CD14-positive monocyte (primary cell): ENCODE measurements at regions not wholly inside any gene's neighbourhood (a gene's known extent, or its start where the extent isn't known, plus 50 kb on each side); places are given as distances from the start of the nearest gene placed in this dataset.

Experiments used
- DNase-seq, 3 donors: peaks; one replicate each; pipeline ENCODE4 v3.0.0-alpha.2; 2011 to 2022
- H2AFZ ChIP-seq: 2 replicates; pipeline ENCODE4 v1.6.0; 2012; ENCODE audit warnings: mild to moderate bottlenecking, low read depth, low read length, inconsistent platforms; ENCODE audit not compliant: insufficient read depth, poor library complexity, severe bottlenecking
- H3K27ac ChIP-seq, 2 donors: 1 replicate in 1 of 2; 2 replicates in 1 of 2; pipeline ENCODE4 v1.5.1; 2012 to 2013; ENCODE audit warnings: low read length in 2 of 2, control low read depth in 1 of 2, inconsistent platforms in 1 of 2, low read depth in 1 of 2, mild to moderate bottlenecking in 1 of 2
- H3K27me3 ChIP-seq, 2 donors: one replicate each; pipeline versions ENCODE4 v1.6.0 to v1.6.1; 2011 to 2013; ENCODE audit warnings: low read length in 2 of 2; ENCODE audit not compliant: control insufficient read depth in 2 of 2, insufficient read depth in 2 of 2
- H3K36me3 ChIP-seq, 2 donors: replicated peaks in 1 of 2; 1 replicate in 1 of 2; 2 replicates in 1 of 2; pipeline versions ENCODE4 v1.5.1 to v1.6.1; 2012 to 2013; ENCODE audit warnings: low read length in 2 of 2, control low read depth in 1 of 2, inconsistent platforms in 1 of 2, mild to moderate bottlenecking in 1 of 2; ENCODE audit not compliant: insufficient read depth in 2 of 2, control insufficient read depth in 1 of 2
- H3K4me1 ChIP-seq, 2 donors: 1 replicate in 1 of 2; 2 replicates in 1 of 2; pipeline versions ENCODE4 v1.5.1 to v1.6.1; 2012 to 2013; ENCODE audit warnings: low read length in 2 of 2, control low read depth in 1 of 2, inconsistent platforms in 1 of 2, mild to moderate bottlenecking in 1 of 2, moderate library complexity in 1 of 2; ENCODE audit not compliant: insufficient read depth in 2 of 2, control insufficient read depth in 1 of 2
- H3K4me2 ChIP-seq: replicated peaks from 2 replicates; pipeline ENCODE3; 2012; ENCODE audit warnings: low read length, moderate library complexity, mild to moderate bottlenecking; ENCODE audit not compliant: poor library complexity, severe bottlenecking; ENCODE audit errors: extremely low read depth
- H3K4me3 ChIP-seq, 3 experiments: fragments of 200-600 bp in 1 of 3; sonication (generic) in 1 of 3; replicated peaks in 1 of 3; 1 replicate in 2 of 3; 2 replicates in 1 of 3; pipeline ENCODE4 v1.5.1; 2011 to 2013; ENCODE audit warnings: low read length in 3 of 3, mild to moderate bottlenecking in 3 of 3, control low read depth in 2 of 3, low read depth in 2 of 3, inconsistent platforms in 1 of 3, moderate library complexity in 1 of 3
- H3K79me2 ChIP-seq: 2 replicates; pipeline ENCODE4 v1.6.0; 2012; ENCODE audit warnings: mild to moderate bottlenecking, control low read depth, inconsistent platforms, low read length, moderate library complexity; ENCODE audit not compliant: insufficient read depth
- H3K9ac ChIP-seq: 2 replicates; pipeline ENCODE4 v1.6.0; 2017; ENCODE audit warnings: low read length, mild to moderate bottlenecking; ENCODE audit not compliant: insufficient read depth, poor library complexity, severe bottlenecking
- H3K9me3 ChIP-seq, 2 donors: replicated peaks in 1 of 2; 1 replicate in 1 of 2; 2 replicates in 1 of 2; pipeline versions ENCODE4 v1.5.1 to v1.6.1; 2012 to 2013; ENCODE audit warnings: low read length in 2 of 2, control low read depth in 1 of 2; ENCODE audit not compliant: control insufficient read depth in 1 of 2, insufficient read depth in 1 of 2
- H4K20me1 ChIP-seq: 2 replicates; pipeline ENCODE4 v1.6.0; 2012; ENCODE audit warnings: mild to moderate bottlenecking, low read length, control low read depth, moderate library complexity; ENCODE audit not compliant: insufficient read depth
- H3K27ac Mint-ChIP-seq, 7 donors: one replicate each; pipeline ENCODE4 v1.8.0; 2020; ENCODE audit warnings: mild to moderate bottlenecking in 7 of 7, mixed read lengths in 7 of 7, moderate library complexity in 6 of 7, inconsistent platforms in 2 of 7
- H3K27me3 Mint-ChIP-seq, 3 donors: one replicate each; pipeline ENCODE4 v1.8.0; 2021 to 2022; ENCODE audit warnings: low read depth in 3 of 3, mild to moderate bottlenecking in 3 of 3, mixed read lengths in 3 of 3, moderate library complexity in 3 of 3, inconsistent platforms in 1 of 3
- H3K36me3 Mint-ChIP-seq, 2 donors: one replicate each; pipeline ENCODE4 v1.8.0; 2020; ENCODE audit warnings: mixed read lengths in 2 of 2, inconsistent platforms in 1 of 2, mild to moderate bottlenecking in 1 of 2
- H3K4me1 Mint-ChIP-seq: one replicate; pipeline ENCODE4 v1.8.0; 2020; ENCODE audit warnings: mild to moderate bottlenecking, mixed read lengths
- H3K4me3 Mint-ChIP-seq, 2 donors: one replicate each; pipeline ENCODE4 v1.8.0; 2020; ENCODE audit warnings: mild to moderate bottlenecking in 2 of 2, mixed read lengths in 2 of 2, moderate library complexity in 1 of 2
- H3K9me3 Mint-ChIP-seq, 7 donors: one replicate each; pipeline ENCODE4 v1.8.0; 2020 to 2022; ENCODE audit warnings: mixed read lengths in 7 of 7, mild to moderate bottlenecking in 6 of 7, moderate library complexity in 6 of 7, inconsistent platforms in 2 of 7
- CTCF ChIP-seq: fragments of 200-600 bp; IDR thresholded peaks from one replicate; pipeline ENCODE4 v1.8.0; 2022; ENCODE audit warnings: antibody characterized with exemption, mild to moderate bottlenecking
- WGBS: methylation state at CpG from one replicate; pipeline ENCODE4 v1.1.5; 2013; ENCODE audit warnings: missing lambda C conversion rate; ENCODE audit not compliant: insufficient coverage; 5-methylcytosine and 5-hydroxymethylcytosine counted together
- intact Hi-C, 2 donors: fragments of 100-400 bp; cut with micrococcal nuclease; formaldehyde crosslinking; loops; one replicate each; pipeline versions ENCODE4 v1.15.0 to v1.15.1; 2023

- Mint-ChIP-seq H3K27me3 (peaks cover 2 to 6% (median 4%) of the 10 kb centered on the region in 3 donors), H3K4me3 (no peak overlapping the region), H3K9me3 (peaks cover 0 to 3% (median 0%) of the 10 kb centered on the region in 7 donors), H3K27ac (no peak overlapping the region), H3K36me3 (no peaks in the 10 kb centered on the region), H3K4me1 (no peaks in the 10 kb centered on the region)
- Histone ChIP-seq H3K9ac (no peak overlapping the region), H3K27me3 (no peaks in the 10 kb centered on the region), H4K20me1 (no peaks in the 10 kb centered on the region), H3K4me1 (no peaks in the 10 kb centered on the region), H2AFZ (no peak overlapping the region), H3K4me2 (no peak overlapping the region), H3K9me3 (no peaks in the 10 kb centered on the region), H3K4me3 (no peak overlapping the region), H3K27ac (no peak overlapping the region), H3K79me2 (no peaks in the 10 kb centered on the region), H3K36me3 (no peaks in the 10 kb centered on the region)
- intact Hi-C loops: no loop called here
- no peak for TF ChIP-seq CTCF
- no peak for DNase-seq
- WGBS: 100% methylated on average over 1 of the region's 2 CpGs
Measured at GRCh38 chr20:51164731-51165130, 141.8 kb upstream of the KCNG1 start.

- no peaks in the 10 kb centered on the region for H3K36me3 Mint-ChIP-seq
- no peaks in the 10 kb centered on the region for H4K20me1 ChIP-seq
- no peak overlapping the region for H2AFZ ChIP-seq
- peaks cover 2 to 6% (median 4%) of the 10 kb centered on the region in 3 donors for H3K27me3 Mint-ChIP-seq
- H3K4me3 Mint-ChIP-seq: no peak overlapping the region
- H3K4me3 ChIP-seq: no peak overlapping the region
- no peaks in the 10 kb centered on the region for H3K79me2 ChIP-seq
- no peak for DNase-seq
- H3K36me3 ChIP-seq: no peaks in the 10 kb centered on the region
- no peak overlapping the region for H3K27ac ChIP-seq
- no peaks in the 10 kb centered on the region for H3K9me3 ChIP-seq
- no peak overlapping the region for H3K4me2 ChIP-seq
- 91% methylated on average over 7 of the region's 13 CpGs for WGBS
- no peaks in the 10 kb centered on the region for H3K4me1 Mint-ChIP-seq
- intact Hi-C loops: no loop called here
- no peak overlapping the region for H3K27ac Mint-ChIP-seq
- no peaks in the 10 kb centered on the region for H3K4me1 ChIP-seq
- H3K9me3 Mint-ChIP-seq: peaks cover 0 to 3% (median 0%) of the 10 kb centered on the region in 7 donors
- H3K27me3 ChIP-seq: no peaks in the 10 kb centered on the region
- no peak overlapping the region for H3K9ac ChIP-seq
- TF ChIP-seq CTCF: no peak
Measured at GRCh38 chr20:51163996-51164600, 141.2 kb upstream of the KCNG1 start.
